ENCODE measurements at regions not wholly inside any gene's neighbourhood (a gene's known extent, or its start where the extent isn't known, plus 50 kb on each side); places are given as distances from the start of the nearest gene placed in this dataset.

- H2AFZ ChIP-seq (ENCODE audit: low read length), result no peak overlapping the region
- H3K4me1 ChIP-seq (ENCODE audit: insufficient read depth, low read length), result no peaks in the 10 kb centered on the region
- H3K27me3 ChIP-seq (ENCODE audit: insufficient read depth, low read length), result no peaks in the 10 kb centered on the region
- no peak overlapping the region for H3K4me2 ChIP-seq (ENCODE audit: insufficient read depth, low read length)
- TF ChIP-seq CTCF (IDR thresholded peaks at IDR 0.05; ENCODE audit: extremely low read depth, low read depth, low read length), result no peak
- H3K36me3 ChIP-seq (ENCODE audit: insufficient read depth, low read length), result no peaks in the 10 kb centered on the region
- no peak overlapping the region for H3K27ac ChIP-seq (ENCODE audit: low read depth, low read length)
- no peak overlapping the region for H3K4me3 ChIP-seq (ENCODE audit: insufficient read depth, low read length)
- H4K20me1 ChIP-seq (ENCODE audit: insufficient read depth, low read length), result no peaks in the 10 kb centered on the region
- no peaks in the 10 kb centered on the region for H3K79me2 ChIP-seq (ENCODE audit: insufficient read depth, low read length)
- no peak for DNase-seq (ENCODE audit: insufficient read length, low spot score, missing footprints)
- peaks cover 5% of the 10 kb centered on the region for H3K9me3 ChIP-seq (ENCODE audit: low read depth, low read length)
Observed at GRCh38 chr10:53716156-53716555, 943.6 kb upstream of the MBL2 start.

GRCh38 chr10:53713431-53713830 lies 940.8 kb upstream of the MBL2 start:
- no peaks in the 10 kb centered on the region for H3K4me1 ChIP-seq (ENCODE audit: insufficient read depth, low read length)
- no peak for TF ChIP-seq CTCF (IDR thresholded peaks at IDR 0.05; ENCODE audit: extremely low read depth, low read depth, low read length)
- no peak overlapping the region for H3K4me2 ChIP-seq (ENCODE audit: insufficient read depth, low read length)
- H3K27me3 ChIP-seq (ENCODE audit: insufficient read depth, low read length), result no peaks in the 10 kb centered on the region
- H3K4me3 ChIP-seq (ENCODE audit: insufficient read depth, low read length), result no peak overlapping the region
- H2AFZ ChIP-seq (ENCODE audit: low read length), result no peak overlapping the region
- H3K27ac ChIP-seq (ENCODE audit: low read depth, low read length), result no peak overlapping the region
- H3K36me3 ChIP-seq (ENCODE audit: insufficient read depth, low read length), result no peaks in the 10 kb centered on the region
- DNase-seq (ENCODE audit: insufficient read length, low spot score, missing footprints), result no peak
- no peaks in the 10 kb centered on the region for H4K20me1 ChIP-seq (ENCODE audit: insufficient read depth, low read length)
- H3K9me3 ChIP-seq (ENCODE audit: low read depth, low read length), result peaks cover 3% of the 10 kb centered on the region
- H3K79me2 ChIP-seq (ENCODE audit: insufficient read depth, low read length), result no peaks in the 10 kb centered on the region

- Histone ChIP-seq H3K4me2 (ENCODE audit: insufficient read depth, low read length) (no peak overlapping the region), H3K27ac (ENCODE audit: low read depth, low read length) (no peak overlapping the region), H3K4me3 (ENCODE audit: insufficient read depth, low read length) (no peak overlapping the region), H3K36me3 (ENCODE audit: insufficient read depth, low read length) (no peaks in the 10 kb centered on the region), H2AFZ (ENCODE audit: low read length) (no peak overlapping the region), H4K20me1 (ENCODE audit: insufficient read depth, low read length) (no peaks in the 10 kb centered on the region), H3K79me2 (ENCODE audit: insufficient read depth, low read length) (no peaks in the 10 kb centered on the region), H3K9me3 (ENCODE audit: low read depth, low read length) (no peaks in the 10 kb centered on the region), H3K27me3 (ENCODE audit: insufficient read depth, low read length) (no peaks in the 10 kb centered on the region), H3K4me1 (ENCODE audit: insufficient read depth, low read length) (no peaks in the 10 kb centered on the region)
- TF ChIP-seq CTCF (IDR thresholded peaks at IDR 0.05; ENCODE audit: extremely low read depth, low read depth, low read length), result no peak
- DNase-seq (ENCODE audit: insufficient read length, low spot score, missing footprints), result no peak
Observed at GRCh38 chr10:53702489-53702888, 929.9 kb upstream of the MBL2 start.

GRCh38 chr10:53701213-53701612 lies 928.6 kb upstream of the MBL2 start:
- Histone ChIP-seq H4K20me1 (ENCODE audit: insufficient read depth, low read length) (no peaks in the 10 kb centered on the region), H3K9me3 (ENCODE audit: low read depth, low read length) (peaks cover 2% of the 10 kb centered on the region), H3K27me3 (ENCODE audit: insufficient read depth, low read length) (no peaks in the 10 kb centered on the region), H3K4me1 (ENCODE audit: insufficient read depth, low read length) (no peaks in the 10 kb centered on the region), H3K4me3 (ENCODE audit: insufficient read depth, low read length) (no peak overlapping the region), H3K27ac (ENCODE audit: low read depth, low read length) (no peak overlapping the region), H3K79me2 (ENCODE audit: insufficient read depth, low read length) (no peaks in the 10 kb centered on the region), H2AFZ (ENCODE audit: low read length) (no peak overlapping the region), H3K36me3 (ENCODE audit: insufficient read depth, low read length) (no peaks in the 10 kb centered on the region), H3K4me2 (ENCODE audit: insufficient read depth, low read length) (no peak overlapping the region)
- no peak for DNase-seq (ENCODE audit: insufficient read length, low spot score, missing footprints)
- TF ChIP-seq CTCF (IDR thresholded peaks at IDR 0.05; ENCODE audit: extremely low read depth, low read depth, low read length), result no peak

Data from osteoblast (primary cell).